AG04450 (cell line): ENCODE measurements at regions not wholly inside any gene's neighbourhood (a gene's known extent, or its start where the extent isn't known, plus 50 kb on each side); places are given as distances from the start of the nearest gene placed in this dataset.

ENCODE experiments used
- CTCF ChIA-PET: fragments of 300-600, 350-600 bp; formaldehyde crosslinking; extraction: SDS; loops from one replicate; lab custom pipeline; 2022; ENCODE audit warnings: antibody characterized with exemption, inconsistent platforms; lab: Charles Lee
- POLR2A ChIA-PET: fragments of 350-600 bp; formaldehyde crosslinking; extraction: SDS; loops from one replicate; lab custom pipeline; 2021; ENCODE audit warnings: antibody characterized with exemption, inconsistent platforms; lab: Yijun Ruan, JAX
- DNase-seq: peaks from one replicate; pipeline ENCODE4 v3.0.0-alpha.2; 2011; ENCODE audit warnings: low read depth, low spot score
- H3K27ac ChIP-seq: one replicate; pipeline ENCODE4 v1.5.1; 2012; ENCODE audit warnings: low read depth, low read length, control low read depth
- H3K27me3 ChIP-seq: one replicate; pipeline ENCODE4 v1.6.0; 2012; ENCODE audit warnings: low read length; ENCODE audit not compliant: control insufficient read depth, insufficient read depth
- H3K4me3 ChIP-seq: 2 replicates; pipeline ENCODE4 v1.5.1; 2011; ENCODE audit warnings: mild to moderate bottlenecking, low read depth, low read length, control low read depth
- H3K9me3 ChIP-seq: 2 replicates; pipeline ENCODE4 v1.5.1; 2012; ENCODE audit warnings: low read length; ENCODE audit not compliant: control insufficient read depth, insufficient read depth
- CTCF ChIP-seq: IDR thresholded peaks from 2 replicates; pipeline ENCODE4 v1.5.1; 2011; ENCODE audit warnings: low read depth, low read length, control low read depth, inconsistent platforms

GRCh38 chr14:104517426-104517825 is 62.1 kb upstream of the C14orf180 start:
- Histone ChIP-seq H3K27me3 (no peaks in the 10 kb centered on the region), H3K27ac (no peak overlapping the region), H3K4me3 (no peak overlapping the region), H3K9me3 (peaks cover 67% of the 10 kb centered on the region)
- TF ChIP-seq CTCF: no peak
- ChIA-PET CTCF (no interaction called here), POLR2A (no interaction called here)
- no peak for DNase-seq

GRCh38 chr14:104517867-104518266 is 61.7 kb upstream of the C14orf180 start:
- CTCF ChIA-PET: no interaction called here
- POLR2A ChIA-PET: no interaction called here
- Histone ChIP-seq H3K27me3 (no peaks in the 10 kb centered on the region), H3K27ac (no peak overlapping the region), H3K9me3 (peaks cover 67% of the 10 kb centered on the region), H3K4me3 (no peak overlapping the region)
- TF ChIP-seq CTCF: no peak
- DNase-seq: no peak

- TF ChIP-seq CTCF: no peak
- no peak overlapping the region for H3K4me3 ChIP-seq
- ChIA-PET CTCF (no interaction called here), POLR2A (no interaction called here)
- H3K27ac ChIP-seq: no peak overlapping the region
- no peaks in the 10 kb centered on the region for H3K27me3 ChIP-seq
- DNase-seq: no peak
- H3K9me3 ChIP-seq: peaks cover 64% of the 10 kb centered on the region
These were observed 60.8 kb upstream of the C14orf180 start for GRCh38 chr14:104518659-104519350.

- H3K27me3 ChIP-seq: no peaks in the 10 kb centered on the region
- CTCF ChIA-PET: no interaction called here
- H3K9me3 ChIP-seq: peaks cover 60% of the 10 kb centered on the region
- POLR2A ChIA-PET: no interaction called here
- H3K4me3 ChIP-seq: no peak overlapping the region
- TF ChIP-seq CTCF: no peak
- no peak overlapping the region for H3K27ac ChIP-seq
- no peak for DNase-seq
These were observed 59.8 kb upstream of the C14orf180 start for GRCh38 chr14:104519721-104520120.

- ChIA-PET CTCF (no interaction called here), POLR2A (no interaction called here)
- no peak overlapping the region for H3K4me3 ChIP-seq
- H3K27ac ChIP-seq: no peak overlapping the region
- no peak for DNase-seq
- peaks cover 59% of the 10 kb centered on the region for H3K9me3 ChIP-seq
- TF ChIP-seq CTCF: no peak
- no peaks in the 10 kb centered on the region for H3K27me3 ChIP-seq
These were observed 58.7 kb upstream of the C14orf180 start for GRCh38 chr14:104520620-104521410.
